Fibroblast of lung (primary cell): ENCODE measurements at regions not wholly inside any gene's neighbourhood (a gene's known extent, or its start where the extent isn't known, plus 50 kb on each side); places are given as distances from the start of the nearest gene placed in this dataset.

Experiments
- DNase-seq, 2 donors: peaks; one replicate each; pipeline versions ENCODE4 v3.0.0 to v3.0.0-alpha.2; 2010; ENCODE audit warnings: low read depth in 2 of 2
- H2AFZ ChIP-seq: 2 replicates; pipeline ENCODE4 v1.5.1; 2012; ENCODE audit warnings: low read length, control low read depth, inconsistent platforms
- H3K27ac ChIP-seq: 2 replicates; pipeline ENCODE4 v1.5.1; 2011; ENCODE audit warnings: low read length, control low read depth; ENCODE audit not compliant: insufficient read depth
- H3K27me3 ChIP-seq: 2 replicates; pipeline ENCODE4 v1.5.1; 2011; ENCODE audit warnings: mild to moderate bottlenecking, low read length; ENCODE audit not compliant: control insufficient read depth, insufficient read depth
- H3K36me3 ChIP-seq: 2 replicates; pipeline ENCODE4 v1.5.1; 2011; ENCODE audit warnings: low read length; ENCODE audit not compliant: control insufficient read depth, insufficient read depth
- H3K4me1 ChIP-seq: 2 replicates; pipeline ENCODE4 v1.5.1; 2011; ENCODE audit warnings: low read length; ENCODE audit not compliant: control insufficient read depth, insufficient read depth; ENCODE audit errors: extremely low read depth
- H3K4me2 ChIP-seq: 2 replicates; pipeline ENCODE4 v1.5.1; 2011; ENCODE audit warnings: low read length, control low read depth; ENCODE audit not compliant: insufficient read depth; ENCODE audit errors: extremely low read depth
- H3K4me3 ChIP-seq, 4 experiments: fragments of 200-600 bp in 1 of 4; sonication (generic) in 1 of 4; replicated peaks in 1 of 4; 2 replicates each; pipeline ENCODE4 v1.5.1; 2011 to 2016; ENCODE audit warnings: low read length in 4 of 4, low read depth in 3 of 4, mild to moderate bottlenecking in 3 of 4, control low read depth in 2 of 4, inconsistent platforms in 1 of 4, mixed read lengths in 1 of 4; ENCODE audit not compliant: insufficient read depth in 1 of 4; ENCODE audit errors: control extremely low read depth in 1 of 4
- H3K79me2 ChIP-seq: 2 replicates; pipeline ENCODE4 v1.5.1; 2012; ENCODE audit warnings: mild to moderate bottlenecking, low read length, inconsistent platforms; ENCODE audit not compliant: control insufficient read depth, insufficient read depth
- H3K9ac ChIP-seq: 2 replicates; pipeline ENCODE4 v1.5.1; 2011; ENCODE audit warnings: mild to moderate bottlenecking, low read length, control low read depth; ENCODE audit not compliant: insufficient read depth
- H3K9me3 ChIP-seq: 2 replicates; pipeline ENCODE4 v1.5.1; 2012; ENCODE audit warnings: low read depth, low read length; ENCODE audit not compliant: control insufficient read depth, insufficient read depth
- H4K20me1 ChIP-seq: 2 replicates; pipeline ENCODE4 v1.5.1; 2011; ENCODE audit warnings: low read length; ENCODE audit not compliant: control insufficient read depth, insufficient read depth; ENCODE audit errors: extremely low read depth
- EZH2 ChIP-seq: IDR thresholded peaks from 2 replicates; pipeline ENCODE4 v1.5.1; 2012; ENCODE audit warnings: low read length, control low read depth, mild to moderate bottlenecking; ENCODE audit errors: missing control alignments
- TF ChIP-seq, protein P1 (sequence below), 2 donors: IDR thresholded peaks in 1 of 2; conservative IDR thresholded peaks in 1 of 2; 1 replicate in 1 of 2; 2 replicates in 1 of 2; pipeline ENCODE4 v1.5.1; 2011 to 2012; ENCODE audit warnings: low read length in 2 of 2, control low read depth in 1 of 2, inconsistent platforms in 1 of 2, low read depth in 1 of 2, mild to moderate bottlenecking in 1 of 2

DNA sequence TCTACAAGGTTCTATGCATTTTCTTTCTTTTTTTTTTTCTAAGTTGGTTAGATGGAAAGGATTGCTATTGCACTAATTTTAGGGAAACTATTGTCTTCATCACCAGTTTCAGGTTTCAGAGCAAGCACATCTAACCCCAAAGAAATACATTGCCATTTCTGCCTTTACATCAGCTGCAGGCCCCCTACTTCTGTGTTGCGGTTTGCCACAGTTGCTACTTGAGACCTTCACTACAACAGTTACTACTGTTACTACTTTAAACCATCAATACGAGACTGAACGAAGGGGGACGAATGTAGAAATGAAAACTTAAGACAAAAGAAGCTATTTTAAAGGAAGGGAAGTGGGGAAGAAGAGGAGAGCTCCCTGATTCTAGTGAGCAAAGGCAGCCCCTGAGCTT, 256.7 kb upstream of the LCORL start:
- no peaks in the 10 kb centered on the region for H3K79me2 ChIP-seq
- H3K4me1 ChIP-seq = no peaks in the 10 kb centered on the region
- no peak overlapping the region for H3K4me3 ChIP-seq
- DNase-seq = no peak
- TF ChIP-seq, protein P1, sequence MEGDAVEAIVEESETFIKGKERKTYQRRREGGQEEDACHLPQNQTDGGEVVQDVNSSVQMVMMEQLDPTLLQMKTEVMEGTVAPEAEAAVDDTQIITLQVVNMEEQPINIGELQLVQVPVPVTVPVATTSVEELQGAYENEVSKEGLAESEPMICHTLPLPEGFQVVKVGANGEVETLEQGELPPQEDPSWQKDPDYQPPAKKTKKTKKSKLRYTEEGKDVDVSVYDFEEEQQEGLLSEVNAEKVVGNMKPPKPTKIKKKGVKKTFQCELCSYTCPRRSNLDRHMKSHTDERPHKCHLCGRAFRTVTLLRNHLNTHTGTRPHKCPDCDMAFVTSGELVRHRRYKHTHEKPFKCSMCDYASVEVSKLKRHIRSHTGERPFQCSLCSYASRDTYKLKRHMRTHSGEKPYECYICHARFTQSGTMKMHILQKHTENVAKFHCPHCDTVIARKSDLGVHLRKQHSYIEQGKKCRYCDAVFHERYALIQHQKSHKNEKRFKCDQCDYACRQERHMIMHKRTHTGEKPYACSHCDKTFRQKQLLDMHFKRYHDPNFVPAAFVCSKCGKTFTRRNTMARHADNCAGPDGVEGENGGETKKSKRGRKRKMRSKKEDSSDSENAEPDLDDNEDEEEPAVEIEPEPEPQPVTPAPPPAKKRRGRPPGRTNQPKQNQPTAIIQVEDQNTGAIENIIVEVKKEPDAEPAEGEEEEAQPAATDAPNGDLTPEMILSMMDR (conservative IDR thresholded peaks at IDR 0.05 in 1 of 2, IDR thresholded peaks at IDR 0.05 in 1 of 2; ENCODE audit: low read depth in 1 of 2, low read length in 2 of 2) = no peak
- TF ChIP-seq EZH2 = no peak
- H3K36me3 ChIP-seq = no peaks in the 10 kb centered on the region
- H4K20me1 ChIP-seq = no peaks in the 10 kb centered on the region
- H3K9ac ChIP-seq = no peak overlapping the region
- no peak overlapping the region for H3K27ac ChIP-seq
- H2AFZ ChIP-seq = no peak overlapping the region
- H3K27me3 ChIP-seq = no peaks in the 10 kb centered on the region
- H3K9me3 ChIP-seq = no peaks in the 10 kb centered on the region
- no peak overlapping the region for H3K4me2 ChIP-seq

- Histone ChIP-seq H3K27ac (no peak overlapping the region), H2AFZ (no peak overlapping the region)
These were observed 241.3 kb upstream of the LCORL start for GRCh38 chr4:18262832-18263231.

DNA sequence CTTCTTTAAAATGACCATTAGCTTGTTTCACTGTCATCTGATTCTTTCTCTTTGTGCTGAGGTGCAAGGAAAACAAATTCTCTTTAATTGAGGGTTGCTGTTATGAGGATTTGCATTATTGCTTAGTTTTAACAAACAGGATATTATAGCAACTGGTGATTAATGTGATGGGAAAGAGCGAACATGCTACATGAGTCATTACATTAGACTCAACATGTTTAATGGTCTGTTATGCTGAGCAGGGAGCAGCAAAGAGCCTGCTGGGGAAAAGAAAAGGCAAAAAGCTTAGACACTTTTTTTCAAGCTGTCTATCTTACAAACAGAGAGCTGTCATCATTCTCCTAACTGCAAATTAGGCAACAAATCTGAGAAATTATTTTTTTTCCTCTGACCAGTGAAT, 230.5 kb upstream of the LCORL start:
- Histone ChIP-seq H3K9ac (no peak overlapping the region), H3K4me2 (no peak overlapping the region), H3K9me3 (no peaks in the 10 kb centered on the region), H3K27me3 (no peaks in the 10 kb centered on the region), H4K20me1 (no peaks in the 10 kb centered on the region), H2AFZ (no peak overlapping the region), H3K4me3 (no peak overlapping the region), H3K79me2 (no peaks in the 10 kb centered on the region), H3K4me1 (no peaks in the 10 kb centered on the region), H3K36me3 (no peaks in the 10 kb centered on the region), H3K27ac (no peak overlapping the region)
- TF ChIP-seq EZH2 = no peak
- TF ChIP-seq, protein P1 (conservative IDR thresholded peaks at IDR 0.05 in 1 of 2, IDR thresholded peaks at IDR 0.05 in 1 of 2; ENCODE audit: low read depth in 1 of 2, low read length in 2 of 2) = no peak
- no peak for DNase-seq

More at GRCh38 chr4:18262832-18263231, 241.3 kb upstream of the LCORL start:
- DNase-seq = no peak
- Histone ChIP-seq H3K36me3 (no peaks in the 10 kb centered on the region), H4K20me1 (no peaks in the 10 kb centered on the region), H3K4me1 (no peaks in the 10 kb centered on the region), H3K79me2 (no peaks in the 10 kb centered on the region), H3K9me3 (no peaks in the 10 kb centered on the region), H3K4me2 (no peak overlapping the region), H3K27me3 (no peaks in the 10 kb centered on the region), H3K4me3 (no peak overlapping the region), H3K9ac (no peak overlapping the region)
- TF ChIP-seq, protein P1 (conservative IDR thresholded peaks at IDR 0.05 in 1 of 2, IDR thresholded peaks at IDR 0.05 in 1 of 2; ENCODE audit: low read depth in 1 of 2, low read length in 2 of 2) = no peak
